ENCODE measurements at regions not wholly inside any gene's neighbourhood (a gene's known extent, or its start where the extent isn't known, plus 50 kb on each side); places are given as distances from the start of the nearest gene placed in this dataset.

DNA sequence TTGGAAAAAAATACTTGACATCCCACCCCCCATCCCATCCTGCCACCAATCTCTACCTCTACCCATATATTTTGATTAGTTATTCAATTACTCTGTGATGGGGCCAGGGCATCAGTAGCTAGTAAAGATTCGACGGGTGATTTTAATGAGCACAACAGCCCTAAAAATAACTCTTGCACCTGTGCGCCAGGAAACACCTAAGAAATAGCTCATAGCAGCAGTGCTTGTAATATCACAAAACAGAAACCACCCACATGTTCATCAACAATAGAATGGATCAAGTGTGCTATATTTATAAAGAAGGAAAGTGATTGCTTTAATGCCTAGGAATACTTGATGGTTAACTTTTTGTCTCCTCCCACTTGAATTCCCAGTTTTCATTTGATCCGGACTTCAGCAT lies 225.6 kb upstream of the LCORL start:
- TF ChIP-seq CTCF (IDR thresholded peaks at IDR 0.05) (no peak), POLR2A (IDR thresholded peaks at IDR 0.05) (no peak)

Data from esophagus squamous epithelium (tissue), 4 donors.